Heart left ventricle (tissue), 16 donors: ENCODE measurements at regions not wholly inside any gene's neighbourhood (a gene's known extent, or its start where the extent isn't known, plus 50 kb on each side); places are given as distances from the start of the nearest gene placed in this dataset.

ENCODE experiments used
- ATAC-seq, 4 donors: fragments of 200-7000 bp; cut with Tn5 transposase; one replicate each; pipeline ENCODE4 v1.9.1; 2020 to 2022; ENCODE audit warnings: moderate library complexity in 4 of 4, mild to moderate bottlenecking in 3 of 4, moderate number of reproducible peaks in 1 of 4
- DNase-seq, 5 donors: peaks; one replicate each; pipeline ENCODE4 v3.0.0-alpha.2; 2020
- H3K27ac ChIP-seq, 12 donors: fragments of 200-600 bp; sonication (generic) in 4 of 12; one replicate each; pipeline versions ENCODE4 v1.5.0 to v1.8.0; 2016 to 2022; ENCODE audit warnings: mild to moderate bottlenecking in 2 of 12
- H3K27me3 ChIP-seq, 9 donors: fragments of 200-600 bp; sonication (generic) in 2 of 9; one replicate each; pipeline versions ENCODE4 v1.5.1 to v1.8.0; 2016 to 2022; ENCODE audit warnings: mild to moderate bottlenecking in 3 of 9
- H3K36me3 ChIP-seq, 9 donors: fragments of 200-600 bp; sonication (generic) in 2 of 9; one replicate each; pipeline versions ENCODE4 v1.5.0 to v1.8.0; 2018 to 2022; ENCODE audit warnings: mild to moderate bottlenecking in 2 of 9
- H3K4me1 ChIP-seq, 12 donors: fragments of 200-600 bp; sonication (generic) in 4 of 12; one replicate each; pipeline versions ENCODE4 v1.5.0 to v1.8.0; 2016 to 2022; ENCODE audit warnings: mild to moderate bottlenecking in 3 of 12
- H3K4me3 ChIP-seq, 12 donors: fragments of 200-600 bp; sonication (generic) in 4 of 12; one replicate each; pipeline versions ENCODE4 v1.5.0 to v1.8.0; 2017 to 2022; ENCODE audit warnings: mild to moderate bottlenecking in 9 of 12, moderate library complexity in 4 of 12
- H3K9me3 ChIP-seq, 12 donors: fragments of 200-600 bp; sonication (generic) in 4 of 12; one replicate each; pipeline versions ENCODE4 v1.5.0 to v1.8.0; 2016 to 2022; ENCODE audit warnings: mild to moderate bottlenecking in 1 of 12
- CTCF ChIP-seq, 12 donors: fragments of 200-600 bp; sonication (generic) in 4 of 12; IDR thresholded peaks; one replicate each; pipeline versions ENCODE4 v1.5.0 to v1.8.0; 2018 to 2022; ENCODE audit warnings: antibody characterized with exemption in 12 of 12, mild to moderate bottlenecking in 5 of 12
- POLR2A ChIP-seq, 2 donors: fragments of 450-650 bp; IDR thresholded peaks; one replicate each; pipeline ENCODE4 v1.6.1; 2017; ENCODE audit warnings: antibody characterized with exemption in 2 of 2, mild to moderate bottlenecking in 2 of 2, moderate library complexity in 2 of 2
- WGBS, 4 donors: extraction: QIAGEN DNeasy Blood & Tissue Kit in 2 of 4; methylation state at CpG; one replicate each; pipeline versions ENCODE4 v1.1.5 to v1.1.7; 2013 to 2018; 5-methylcytosine and 5-hydroxymethylcytosine counted together
- intact Hi-C, 10 donors: fragments of 100-400 bp; cut with DNase I; formaldehyde crosslinking; loops; one replicate each; pipeline versions ENCODE4 v1.11.1 to v1.14.2; 2022
- donor health status: ischemic (EF 13 %, LVEDD 7.1; RV severe dilation, severe dysfunction).
- donor health status: healthy with polysubstance abuse.
- donor health status: DM: no; HTN: yes; CAD: no.
- donor health status: DM: no; HTN: no; CAD: no.
- donor health status: ischemic (EF 25% LVEDD 6.9; RV normal size, moderate dysfunction).
- donor health status: ischemic (EF 25% LVEDD 5.7; RV mildly dilated, moderate dysfunction).
- donor health status: healthy.
- donor health status: DM: yes; HTN: yes; CAD: no.
- donor health status: ischemic (EF 35%, LVEDD 5.7; RV mildly dilated, moderate dysfunction).
- donor health status: nonischemic (EF 11% LVEDD 7.7; RV severe dilation, severe dysfunction).
- donor health status: DM: yes; HTN: yes; CAD: no.
- donor health status: PGD.
- donor health status: ischemic (EF 29% LVEDD 5.4; RV normal size, mild dysfunction).
- donor health status: nonischemic (EF 23%, LVEDD 6.1; RV moderate dilation, normal function).

- Histone ChIP-seq H3K27ac (no peak overlapping the region), H3K36me3 (no peaks in the 10 kb centered on the region), H3K9me3 (no peaks in the 10 kb centered on the region), H3K4me3 (no peak overlapping the region), H3K4me1 (no peaks in the 10 kb centered on the region), H3K27me3 (no peaks in the 10 kb centered on the region)
- intact Hi-C loops, result no loop called here
- no peak for DNase-seq
- 82 to 91% (median 85%) methylated on average over 3 of the region's 3 CpGs for WGBS, 4 donors
- ATAC-seq, result no peak
- no peak for TF ChIP-seq CTCF (IDR thresholded peaks at IDR 0.05)
- TF ChIP-seq POLR2A (IDR thresholded peaks at IDR 0.05), result no peak
Observed at GRCh38 chr5:164058621-164059020, 553.2 kb downstream of the MAT2B start.

- peaks cover 0 to 4% (median 0%) of the 10 kb centered on the region in 12 donors for H3K9me3 ChIP-seq
- no peak for DNase-seq
- intact Hi-C loops, result no loop called here
- no peaks in the 10 kb centered on the region for H3K36me3 ChIP-seq
- H3K27ac ChIP-seq, result no peak overlapping the region
- ATAC-seq, result no peak
- no peaks in the 10 kb centered on the region for H3K27me3 ChIP-seq
- no peak for TF ChIP-seq CTCF (IDR thresholded peaks at IDR 0.05)
- no peak for TF ChIP-seq POLR2A (IDR thresholded peaks at IDR 0.05)
- 66 to 85% (median 70%) methylated on average over 2 of the region's 2 CpGs for WGBS, 4 donors
- no peak overlapping the region for H3K4me3 ChIP-seq
- H3K4me1 ChIP-seq, result no peaks in the 10 kb centered on the region
Observed at GRCh38 chr5:164059471-164059870, 554.1 kb downstream of the MAT2B start.

- H3K9me3 ChIP-seq, result peaks cover 0 to 4% (median 0%) of the 10 kb centered on the region in 12 donors
- TF ChIP-seq CTCF (IDR thresholded peaks at IDR 0.05), result no peak
- TF ChIP-seq POLR2A (IDR thresholded peaks at IDR 0.05), result no peak
- H3K27me3 ChIP-seq, result no peaks in the 10 kb centered on the region
- no peak overlapping the region for H3K4me3 ChIP-seq
- no peak overlapping the region for H3K27ac ChIP-seq
- no peak for DNase-seq
- ATAC-seq, result no peak
- H3K4me1 ChIP-seq, result no peaks in the 10 kb centered on the region
- 53 to 62% (median 59%) methylated on average over 3 of the region's 3 CpGs for WGBS, 4 donors
- H3K36me3 ChIP-seq, result no peaks in the 10 kb centered on the region
- intact Hi-C loops, result no loop called here
Observed at GRCh38 chr5:164060786-164061355, 555.5 kb downstream of the MAT2B start.

GRCh38 chr5:164062304-164062703 is 556.9 kb downstream of the MAT2B start:
- Histone ChIP-seq H3K36me3 (no peaks in the 10 kb centered on the region), H3K9me3 (peaks cover 0 to 4% (median 0%) of the 10 kb centered on the region in 12 donors), H3K27me3 (no peaks in the 10 kb centered on the region), H3K4me1 (no peaks in the 10 kb centered on the region), H3K4me3 (no peak overlapping the region), H3K27ac (no peak overlapping the region)
- intact Hi-C loops, result no loop called here
- no peak for DNase-seq
- TF ChIP-seq CTCF (IDR thresholded peaks at IDR 0.05) (no peak), POLR2A (IDR thresholded peaks at IDR 0.05) (no peak)
- 59 to 73% (median 63%) methylated on average over 3 of the region's 3 CpGs for WGBS, 4 donors
- ATAC-seq, result no peak
